ENCODE measurements at regions not wholly inside any gene's neighbourhood (a gene's known extent, or its start where the extent isn't known, plus 50 kb on each side); places are given as distances from the start of the nearest gene placed in this dataset.

DNA sequence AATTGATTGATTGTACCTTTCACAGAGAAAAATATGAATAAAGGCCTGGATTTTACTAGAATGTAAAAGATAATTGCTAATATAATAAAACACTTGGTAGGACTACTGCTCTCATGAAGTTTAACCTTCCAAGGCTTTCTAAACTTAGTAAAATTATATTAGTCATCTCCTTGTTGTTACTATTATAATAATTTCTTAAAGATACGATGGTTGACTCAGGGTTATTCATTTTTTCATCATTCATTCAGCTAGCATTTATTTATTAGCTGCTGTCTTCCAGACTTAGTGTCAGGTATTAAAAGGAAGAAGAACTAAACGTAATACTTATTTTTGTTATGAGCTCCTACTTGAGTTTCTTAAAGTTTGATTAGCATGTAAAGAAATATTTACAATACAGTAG is 771.6 kb upstream of the NR2F2 start:
- no peaks in the 10 kb centered on the region for H3K27me3 Mint-ChIP-seq (ENCODE audit: low read depth)
- H3K4me3 Mint-ChIP-seq: no peak overlapping the region
- H3K27ac Mint-ChIP-seq: no peak overlapping the region
- H3K4me1 Mint-ChIP-seq (ENCODE audit: low read depth): peaks cover 4% of the 10 kb centered on the region
- no peaks in the 10 kb centered on the region for H3K36me3 Mint-ChIP-seq (ENCODE audit: low read depth)
- H3K9me3 Mint-ChIP-seq: no peaks in the 10 kb centered on the region

DNA sequence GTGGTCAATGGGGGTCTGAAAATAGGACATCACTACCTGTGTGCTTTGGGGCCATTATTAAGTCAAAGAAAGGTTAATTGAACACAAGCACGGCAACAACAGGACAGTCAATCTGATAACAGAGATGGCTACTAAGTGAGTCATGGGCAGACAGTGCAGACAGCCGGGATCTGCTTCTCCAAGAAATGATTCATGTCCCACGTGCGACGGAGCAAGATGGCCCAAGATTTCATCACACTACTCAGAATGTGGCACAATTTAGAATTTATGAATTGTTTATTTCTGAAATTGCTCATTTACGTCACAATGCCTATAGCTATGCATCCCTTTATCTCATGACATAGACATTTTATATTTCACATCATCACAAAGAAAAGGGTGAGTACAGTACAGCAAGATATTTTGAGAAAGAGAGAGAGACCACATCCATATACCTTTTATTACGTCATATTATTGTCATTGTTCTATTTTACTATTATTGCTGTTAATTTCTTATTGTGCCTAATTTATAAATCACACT is 770.6 kb upstream of the NR2F2 start:
- no peaks in the 10 kb centered on the region for H3K36me3 Mint-ChIP-seq (ENCODE audit: low read depth)
- no peak overlapping the region for H3K27ac Mint-ChIP-seq
- no peaks in the 10 kb centered on the region for H3K27me3 Mint-ChIP-seq (ENCODE audit: low read depth)
- H3K4me3 Mint-ChIP-seq: no peak overlapping the region
- peaks cover 4% of the 10 kb centered on the region for H3K4me1 Mint-ChIP-seq (ENCODE audit: low read depth)
- H3K9me3 Mint-ChIP-seq: no peaks in the 10 kb centered on the region

DNA sequence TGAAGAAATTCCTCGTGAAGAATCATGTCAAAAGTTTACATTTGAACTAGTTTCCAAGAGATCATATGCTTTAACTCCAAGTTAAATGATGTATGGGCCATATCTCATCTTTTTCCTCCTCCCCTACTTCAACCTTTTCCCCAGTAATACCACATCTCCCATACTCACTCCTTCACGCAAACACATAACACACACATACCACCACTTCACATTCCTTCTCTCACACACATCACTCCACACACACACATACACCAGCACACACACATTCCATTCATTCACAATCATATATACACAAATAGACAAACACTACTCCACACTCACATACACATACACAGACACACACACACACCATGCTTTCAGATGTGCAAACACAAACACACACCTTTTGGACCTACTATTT is 769.0 kb upstream of the NR2F2 start:
- H3K4me3 Mint-ChIP-seq: no peak overlapping the region
- H3K27ac Mint-ChIP-seq: no peak overlapping the region
- H3K4me1 Mint-ChIP-seq (ENCODE audit: low read depth): peaks cover 4% of the 10 kb centered on the region
- H3K27me3 Mint-ChIP-seq (ENCODE audit: low read depth): no peaks in the 10 kb centered on the region
- no peaks in the 10 kb centered on the region for H3K36me3 Mint-ChIP-seq (ENCODE audit: low read depth)
- H3K9me3 Mint-ChIP-seq: no peaks in the 10 kb centered on the region

DNA sequence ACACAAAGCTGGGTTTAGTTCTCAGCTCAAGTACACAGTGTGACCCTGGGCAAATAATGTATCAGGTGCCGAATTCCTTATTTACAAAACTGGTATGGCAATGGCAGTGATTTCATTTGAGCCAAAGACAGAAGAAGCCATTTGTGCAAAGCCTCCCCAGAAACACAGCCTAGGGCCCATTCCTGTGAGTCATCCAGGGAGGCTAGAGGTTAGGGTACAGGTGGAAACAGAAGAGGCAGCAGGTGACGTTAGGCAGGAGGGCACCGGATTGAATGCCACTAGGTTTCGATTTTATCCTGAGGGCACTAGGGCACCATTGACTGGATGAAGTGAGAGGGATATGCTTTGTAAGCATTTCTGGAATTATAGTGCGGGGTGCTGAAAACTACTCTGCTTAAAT is 766.9 kb upstream of the NR2F2 start:
- Mint-ChIP-seq H3K9me3 (peaks cover 2% of the 10 kb centered on the region), H3K27ac (no peak overlapping the region), H3K36me3 (ENCODE audit: low read depth) (no peaks in the 10 kb centered on the region), H3K4me1 (ENCODE audit: low read depth) (no peaks in the 10 kb centered on the region), H3K27me3 (ENCODE audit: low read depth) (no peaks in the 10 kb centered on the region), H3K4me3 (no peak overlapping the region)

DNA sequence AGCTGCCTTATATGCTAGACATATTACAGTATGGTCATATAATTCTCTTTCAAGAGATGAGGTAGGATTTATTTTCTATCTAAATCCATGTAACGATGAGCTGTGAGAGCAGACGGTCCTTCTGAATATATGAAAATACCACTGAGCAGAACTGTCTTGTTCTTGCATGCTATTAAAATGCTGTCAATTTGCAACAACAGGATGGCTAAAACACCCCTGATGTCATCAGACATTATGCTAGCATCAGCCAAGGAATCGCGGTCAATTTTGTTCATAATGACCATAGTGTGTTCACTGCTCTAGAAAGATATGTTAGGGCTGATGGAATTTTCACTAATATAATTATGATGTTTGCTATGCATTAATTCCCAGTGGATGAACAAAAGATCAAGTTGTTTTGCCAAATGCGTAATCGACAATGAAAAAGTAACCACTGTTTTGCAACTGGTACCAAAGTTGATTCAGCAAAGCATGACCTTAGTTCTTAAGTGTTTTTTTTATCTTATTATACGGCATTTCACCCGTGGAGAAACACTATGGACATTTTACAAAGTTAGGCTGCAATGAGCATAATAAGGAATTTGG is 765.4 kb upstream of the NR2F2 start:
- H3K27me3 Mint-ChIP-seq (ENCODE audit: low read depth): no peaks in the 10 kb centered on the region
- no peaks in the 10 kb centered on the region for H3K36me3 Mint-ChIP-seq (ENCODE audit: low read depth)
- no peak overlapping the region for H3K4me3 Mint-ChIP-seq
- no peaks in the 10 kb centered on the region for H3K4me1 Mint-ChIP-seq (ENCODE audit: low read depth)
- H3K9me3 Mint-ChIP-seq: peaks cover 10% of the 10 kb centered on the region
- H3K27ac Mint-ChIP-seq: no peak overlapping the region

DNA sequence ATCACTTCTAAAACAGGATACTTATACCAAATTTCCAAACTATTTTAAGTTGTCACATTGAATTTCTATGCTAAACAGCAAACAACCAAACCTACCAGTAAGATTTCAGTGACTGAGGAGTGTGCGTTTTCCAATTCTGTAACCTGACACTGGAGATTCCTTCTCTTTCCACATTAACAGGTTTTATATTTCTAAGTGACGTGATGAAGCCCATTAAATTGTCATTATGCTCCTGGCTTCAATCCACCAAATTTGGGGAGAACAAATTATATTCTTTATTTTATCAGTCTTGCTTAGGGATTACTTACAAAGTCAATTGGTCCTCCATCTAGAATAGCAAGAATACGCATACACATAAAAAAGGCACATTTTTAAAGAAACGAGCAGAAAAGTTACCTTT is 764.8 kb upstream of the NR2F2 start:
- peaks cover 13% of the 10 kb centered on the region for H3K9me3 Mint-ChIP-seq
- no peak overlapping the region for H3K27ac Mint-ChIP-seq
- no peaks in the 10 kb centered on the region for H3K27me3 Mint-ChIP-seq (ENCODE audit: low read depth)
- H3K36me3 Mint-ChIP-seq (ENCODE audit: low read depth): no peaks in the 10 kb centered on the region
- no peaks in the 10 kb centered on the region for H3K4me1 Mint-ChIP-seq (ENCODE audit: low read depth)
- H3K4me3 Mint-ChIP-seq: no peak overlapping the region

DNA sequence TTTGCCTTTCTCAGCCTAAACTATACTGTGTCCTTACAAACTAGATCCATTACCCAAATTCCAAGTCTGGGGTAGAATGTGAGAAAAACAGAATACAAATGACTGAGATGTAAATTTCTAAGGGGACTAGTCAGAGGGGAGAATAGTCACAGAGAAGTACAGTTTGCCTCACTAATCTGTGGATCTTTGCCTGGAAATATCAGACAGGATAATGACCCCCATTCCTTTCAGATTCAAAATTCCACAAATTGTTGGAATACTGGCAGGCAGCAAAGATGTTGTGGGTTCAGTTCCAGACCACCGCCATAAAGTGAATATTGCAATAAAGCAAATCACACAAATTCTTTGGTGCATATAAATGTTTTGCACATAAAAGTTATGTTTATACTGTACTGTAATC is 762.8 kb upstream of the NR2F2 start:
- H3K27ac Mint-ChIP-seq: no peak overlapping the region
- no peaks in the 10 kb centered on the region for H3K27me3 Mint-ChIP-seq (ENCODE audit: low read depth)
- peaks cover 13% of the 10 kb centered on the region for H3K9me3 Mint-ChIP-seq
- no peak overlapping the region for H3K4me3 Mint-ChIP-seq
- no peaks in the 10 kb centered on the region for H3K4me1 Mint-ChIP-seq (ENCODE audit: low read depth)
- H3K36me3 Mint-ChIP-seq (ENCODE audit: low read depth): no peaks in the 10 kb centered on the region

DNA sequence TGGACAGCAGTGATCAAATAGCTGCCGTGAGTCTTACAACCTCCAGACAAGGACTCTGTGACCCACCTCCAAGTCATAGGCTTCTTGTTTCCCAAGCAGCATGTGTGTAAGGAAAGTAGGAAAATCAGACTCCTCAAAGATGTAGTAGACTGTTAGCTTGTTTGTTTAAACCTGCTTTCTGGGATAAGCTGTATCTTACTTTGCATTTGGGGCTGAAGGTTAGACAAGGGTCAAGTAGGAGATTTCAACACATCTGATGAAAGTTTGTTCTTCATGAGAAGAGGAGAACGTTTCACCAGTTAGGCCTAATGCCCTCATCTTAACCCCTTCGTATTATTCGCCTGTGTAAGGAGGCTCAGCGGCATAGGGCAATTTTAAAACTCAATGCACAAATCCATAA is 756.4 kb upstream of the NR2F2 start:
- peaks cover 12% of the 10 kb centered on the region for H3K9me3 Mint-ChIP-seq
- H3K27me3 Mint-ChIP-seq (ENCODE audit: low read depth): no peaks in the 10 kb centered on the region
- no peak overlapping the region for H3K4me3 Mint-ChIP-seq
- H3K27ac Mint-ChIP-seq: no peak overlapping the region
- no peaks in the 10 kb centered on the region for H3K36me3 Mint-ChIP-seq (ENCODE audit: low read depth)
- H3K4me1 Mint-ChIP-seq (ENCODE audit: low read depth): no peaks in the 10 kb centered on the region

DNA sequence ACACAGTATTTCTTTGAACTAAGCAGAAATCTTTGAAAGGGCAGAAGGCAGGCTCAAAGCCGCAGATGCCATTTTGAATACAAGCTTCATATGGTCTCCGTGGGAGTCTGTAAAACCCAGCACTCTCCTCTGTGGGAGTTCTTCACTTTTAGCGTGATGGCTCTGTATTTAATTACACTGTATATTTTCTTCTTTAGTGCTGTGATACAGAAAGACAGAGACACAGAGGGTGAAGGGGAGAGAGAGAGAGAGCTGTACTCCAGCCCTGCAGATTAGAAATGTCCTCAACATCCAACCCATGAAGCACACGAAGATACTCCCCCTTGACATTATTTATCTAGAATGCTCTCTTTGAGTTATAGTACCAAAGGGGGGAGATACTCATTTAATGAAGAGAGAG is 752.6 kb upstream of the NR2F2 start:
- Mint-ChIP-seq H3K4me1 (ENCODE audit: low read depth) (no peaks in the 10 kb centered on the region), H3K4me3 (no peak overlapping the region), H3K9me3 (peaks cover 3% of the 10 kb centered on the region), H3K36me3 (ENCODE audit: low read depth) (no peaks in the 10 kb centered on the region), H3K27me3 (ENCODE audit: low read depth) (no peaks in the 10 kb centered on the region), H3K27ac (no peak overlapping the region)

DNA sequence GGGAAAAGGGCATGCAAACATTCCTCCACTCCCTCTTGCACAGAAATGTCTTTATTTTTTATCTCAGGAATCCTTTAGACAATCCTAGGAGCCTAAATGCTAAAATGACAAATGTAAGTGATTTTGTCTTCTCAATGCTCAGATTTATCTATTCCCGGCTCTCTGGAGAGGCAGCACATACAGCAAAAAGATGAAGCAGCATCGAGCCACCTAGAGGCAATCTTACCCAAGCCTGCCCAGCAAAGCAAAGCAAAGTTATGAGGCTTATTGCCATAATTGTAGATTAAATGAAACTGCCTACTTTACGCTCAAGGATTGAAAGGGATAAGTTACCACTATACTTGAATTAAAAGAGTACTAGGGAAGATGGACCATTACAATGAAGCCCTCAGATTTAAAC is 750.4 kb upstream of the NR2F2 start:
- no peaks in the 10 kb centered on the region for H3K27me3 Mint-ChIP-seq (ENCODE audit: low read depth)

DNA sequence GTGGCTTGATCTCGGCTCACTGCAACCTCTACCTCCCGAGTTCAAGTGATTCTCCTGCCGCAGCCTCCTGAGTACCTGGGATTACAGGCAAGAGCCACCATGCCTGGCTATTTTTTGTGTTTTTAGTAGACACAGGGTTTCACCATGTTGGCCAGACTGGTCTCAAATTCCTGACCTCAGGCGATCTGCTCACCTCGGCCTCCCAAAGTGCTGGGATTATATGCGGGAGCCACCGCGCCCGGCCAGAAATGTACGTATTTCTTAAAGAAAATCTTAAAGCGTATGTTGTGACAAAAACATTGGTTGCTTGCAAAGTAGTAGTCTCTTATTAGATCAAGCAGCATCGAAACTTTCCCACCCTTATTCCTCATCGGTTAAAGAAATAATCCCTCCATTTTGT is 748.9 kb upstream of the NR2F2 start:
- Mint-ChIP-seq H3K27ac (no peak overlapping the region), H3K4me3 (no peak overlapping the region), H3K9me3 (peaks cover 3% of the 10 kb centered on the region), H3K36me3 (ENCODE audit: low read depth) (no peaks in the 10 kb centered on the region), H3K27me3 (ENCODE audit: low read depth) (no peaks in the 10 kb centered on the region), H3K4me1 (ENCODE audit: low read depth) (no peaks in the 10 kb centered on the region)

More for the DNA sequence above, 750.4 kb upstream of the NR2F2 start:
- no peak overlapping the region for H3K4me3 Mint-ChIP-seq
- no peak overlapping the region for H3K27ac Mint-ChIP-seq
- H3K36me3 Mint-ChIP-seq (ENCODE audit: low read depth): no peaks in the 10 kb centered on the region
- peaks cover 3% of the 10 kb centered on the region for H3K9me3 Mint-ChIP-seq
- no peaks in the 10 kb centered on the region for H3K4me1 Mint-ChIP-seq (ENCODE audit: low read depth)

DNA sequence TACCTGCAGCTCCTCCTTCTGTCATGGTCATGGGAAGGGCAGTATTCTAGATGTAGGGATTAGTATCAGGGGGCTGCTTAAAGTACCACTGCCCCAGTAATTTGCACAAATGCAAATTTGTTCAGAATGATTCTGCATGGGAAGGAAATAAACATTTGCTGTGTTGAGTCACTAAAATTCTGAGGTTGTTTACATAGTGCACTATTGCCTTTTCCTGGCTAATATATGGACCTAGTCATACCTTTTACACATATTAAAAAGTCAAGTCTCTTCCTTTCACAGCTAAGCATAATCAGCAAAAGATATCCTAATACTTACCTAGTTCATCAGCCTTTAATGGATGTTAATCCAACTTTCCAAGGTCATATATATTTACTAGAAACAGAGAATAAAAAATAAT is 746.4 kb upstream of the NR2F2 start:
- H3K4me3 Mint-ChIP-seq: no peak overlapping the region
- no peaks in the 10 kb centered on the region for H3K4me1 Mint-ChIP-seq (ENCODE audit: low read depth)
- H3K36me3 Mint-ChIP-seq (ENCODE audit: low read depth): no peaks in the 10 kb centered on the region
- no peak overlapping the region for H3K27ac Mint-ChIP-seq
- no peaks in the 10 kb centered on the region for H3K27me3 Mint-ChIP-seq (ENCODE audit: low read depth)
- H3K9me3 Mint-ChIP-seq: no peaks in the 10 kb centered on the region

DNA sequence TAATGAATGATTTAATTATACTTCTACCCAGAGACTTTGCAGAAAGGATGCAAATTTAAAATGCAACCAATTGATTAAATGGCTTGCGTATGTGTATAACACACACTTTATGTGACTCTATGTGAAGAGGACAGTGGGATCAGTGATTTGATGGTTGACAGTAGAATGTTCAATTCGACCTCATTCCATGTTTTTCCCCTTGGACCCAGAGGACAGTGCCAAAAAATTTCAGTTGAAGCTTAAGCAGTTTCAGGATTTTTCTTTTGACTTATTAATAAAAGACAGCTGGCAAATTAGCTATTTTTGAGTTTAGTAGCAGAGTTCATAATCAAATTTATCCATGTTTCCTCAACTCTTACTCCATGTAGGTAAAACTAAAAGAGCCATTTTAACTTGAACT is 742.4 kb upstream of the NR2F2 start:
- Mint-ChIP-seq H3K27me3 (ENCODE audit: low read depth) (no peaks in the 10 kb centered on the region), H3K4me1 (ENCODE audit: low read depth) (no peaks in the 10 kb centered on the region), H3K27ac (no peak overlapping the region), H3K4me3 (no peak overlapping the region), H3K9me3 (no peaks in the 10 kb centered on the region), H3K36me3 (ENCODE audit: low read depth) (no peaks in the 10 kb centered on the region)

DNA sequence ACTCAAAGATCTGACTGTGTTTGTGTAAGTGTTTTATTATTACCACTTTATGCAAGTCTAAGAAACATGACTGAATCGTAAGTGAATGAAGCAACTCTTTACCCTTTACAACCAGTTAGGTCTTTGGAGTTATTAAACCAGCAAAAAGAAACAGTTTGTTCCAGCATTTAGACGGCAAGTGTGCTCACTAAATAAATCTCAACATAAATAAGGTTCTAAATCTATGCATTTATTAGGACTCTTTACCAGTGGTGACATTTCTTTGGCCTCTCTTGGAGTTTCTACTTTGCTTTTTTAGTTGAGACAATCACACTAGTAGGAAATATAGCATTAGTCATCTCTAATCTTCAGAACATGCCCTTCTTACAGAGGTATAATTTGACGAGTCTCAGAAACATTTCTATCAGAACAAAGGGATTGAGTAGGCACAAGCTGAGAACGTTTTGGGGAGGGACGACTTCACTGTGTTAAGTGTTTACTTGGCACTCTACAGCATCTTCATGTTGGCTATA is 739.9 kb upstream of the NR2F2 start:
- no peak overlapping the region for H3K27ac Mint-ChIP-seq
- H3K4me3 Mint-ChIP-seq: no peak overlapping the region
- peaks cover 3% of the 10 kb centered on the region for H3K27me3 Mint-ChIP-seq (ENCODE audit: low read depth)
- no peaks in the 10 kb centered on the region for H3K4me1 Mint-ChIP-seq (ENCODE audit: low read depth)
- H3K9me3 Mint-ChIP-seq: no peaks in the 10 kb centered on the region
- H3K36me3 Mint-ChIP-seq (ENCODE audit: low read depth): no peaks in the 10 kb centered on the region

DNA sequence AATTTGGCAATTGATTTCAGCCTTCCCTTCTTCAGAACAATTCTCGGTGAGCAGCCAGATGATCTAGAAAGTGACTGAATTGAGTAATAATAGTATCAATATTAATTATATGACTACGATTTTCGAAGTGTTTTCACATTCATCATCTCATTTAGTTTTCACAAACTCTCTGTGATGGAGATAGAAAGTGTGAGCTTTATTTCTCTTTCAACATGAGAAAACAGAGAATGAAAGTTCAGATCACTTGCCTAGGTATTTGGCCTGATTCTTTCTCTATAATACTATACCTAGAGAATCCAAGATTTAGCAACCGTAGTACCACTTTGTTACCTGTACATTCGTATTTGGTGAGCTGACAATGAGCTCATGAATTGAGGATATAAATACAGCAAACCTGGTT is 739.2 kb upstream of the NR2F2 start:
- no peak overlapping the region for H3K4me3 Mint-ChIP-seq
- H3K36me3 Mint-ChIP-seq (ENCODE audit: low read depth): no peaks in the 10 kb centered on the region
- no peaks in the 10 kb centered on the region for H3K9me3 Mint-ChIP-seq
- H3K4me1 Mint-ChIP-seq (ENCODE audit: low read depth): no peaks in the 10 kb centered on the region
- peaks cover 5% of the 10 kb centered on the region for H3K27me3 Mint-ChIP-seq (ENCODE audit: low read depth)
- no peak overlapping the region for H3K27ac Mint-ChIP-seq

DNA sequence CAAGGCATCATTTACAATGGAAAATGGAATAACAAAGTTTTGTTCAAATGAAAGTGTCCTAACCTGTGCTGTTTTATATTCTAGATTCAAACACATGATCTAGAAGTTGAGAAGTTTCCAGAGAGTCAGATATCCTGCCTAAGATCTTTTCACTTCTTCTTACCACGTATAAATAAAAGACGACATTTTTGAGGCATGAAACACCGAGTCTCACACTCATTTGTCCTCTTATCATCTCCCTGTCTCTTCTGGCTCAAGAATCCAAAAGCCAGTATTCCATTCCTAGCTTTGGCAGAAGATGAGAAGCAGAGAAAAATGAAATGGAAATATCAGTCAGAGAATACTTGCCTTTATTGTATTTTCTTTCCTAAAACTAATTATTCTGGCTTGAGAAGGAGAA is 738.6 kb upstream of the NR2F2 start:
- Mint-ChIP-seq H3K9me3 (no peaks in the 10 kb centered on the region), H3K4me3 (no peak overlapping the region), H3K4me1 (ENCODE audit: low read depth) (no peaks in the 10 kb centered on the region), H3K36me3 (ENCODE audit: low read depth) (no peaks in the 10 kb centered on the region), H3K27ac (no peak overlapping the region), H3K27me3 (ENCODE audit: low read depth) (peaks cover 5% of the 10 kb centered on the region)
